ENCODE measurements at regions not wholly inside any gene's neighbourhood (a gene's known extent, or its start where the extent isn't known, plus 50 kb on each side); places are given as distances from the start of the nearest gene placed in this dataset.
"Not testable (repeated sequence)": the region's sequence is repeated elsewhere in the genome, so short reads cannot be mapped to it uniquely, and the experiment has no call there.

DNA sequence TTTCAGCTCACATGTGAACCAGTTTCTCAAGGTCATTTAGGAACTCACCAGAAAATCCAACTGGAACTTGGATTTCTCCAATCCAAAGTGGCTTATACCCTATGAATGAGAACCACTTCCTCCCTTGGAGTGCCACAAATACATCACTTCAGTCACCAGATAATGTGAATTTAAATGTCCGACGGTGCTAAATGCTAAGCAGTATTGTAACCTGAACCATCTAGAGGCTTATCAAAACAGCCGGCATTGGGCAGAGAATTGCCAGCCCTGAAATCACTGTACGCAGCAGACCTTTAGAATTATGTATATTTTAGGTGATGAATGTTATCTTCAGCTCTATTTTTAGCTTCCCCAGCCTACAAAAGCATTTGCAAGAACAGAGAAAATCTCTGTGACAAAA, 76.8 kb upstream of the COX20 start:
- no peak for DNase-seq (ENCODE audit: low read depth, low spot score)

DNA sequence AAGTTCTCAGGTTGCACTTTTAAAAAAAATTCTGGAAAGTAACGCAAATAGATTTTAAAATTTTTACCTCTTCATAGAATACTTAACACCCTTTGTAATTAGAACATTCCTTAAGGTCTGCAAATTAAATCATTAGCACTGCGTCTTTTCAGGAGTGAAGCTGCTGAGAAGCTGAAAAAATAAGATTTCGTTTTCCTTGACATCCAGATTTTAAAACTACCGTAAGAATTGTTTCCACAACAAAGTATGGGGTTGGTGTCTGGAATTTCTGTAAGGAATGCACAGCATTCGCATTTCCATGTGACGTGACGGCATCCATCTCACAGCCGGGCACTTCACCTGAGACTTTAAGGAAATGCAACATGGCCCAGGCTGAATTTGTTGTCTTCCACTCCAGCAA, 76.3 kb upstream of the COX20 start:
- DNase-seq (ENCODE audit: low read depth, low spot score) = no peak

- DNase-seq (ENCODE audit: low read depth, low spot score) = peak; percentile 34
These were observed 75.0 kb upstream of the COX20 start for GRCh38 chr1:244760471-244760870.

DNA sequence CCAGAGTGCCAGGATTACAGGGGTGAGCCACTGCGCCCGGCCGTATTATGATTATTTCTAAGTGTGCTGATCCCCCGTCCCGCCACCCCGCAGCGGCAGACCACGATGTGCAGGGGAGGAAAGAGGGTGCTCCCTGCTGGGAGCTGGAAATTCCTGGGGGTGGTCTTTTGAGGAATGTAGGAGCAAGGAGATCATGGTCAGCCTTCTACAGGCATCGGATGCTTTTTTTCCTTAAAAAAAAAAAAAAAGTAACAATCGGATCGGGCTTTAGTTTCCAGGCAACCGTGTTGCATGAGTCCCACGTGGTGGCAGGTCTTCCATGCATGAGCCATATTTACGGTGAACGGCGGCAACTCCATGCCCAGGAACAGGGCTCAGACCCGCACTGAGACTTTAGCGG, 74.2 kb upstream of the COX20 start:
- peak; percentile 65 for DNase-seq (ENCODE audit: low read depth, low spot score)

DNA sequence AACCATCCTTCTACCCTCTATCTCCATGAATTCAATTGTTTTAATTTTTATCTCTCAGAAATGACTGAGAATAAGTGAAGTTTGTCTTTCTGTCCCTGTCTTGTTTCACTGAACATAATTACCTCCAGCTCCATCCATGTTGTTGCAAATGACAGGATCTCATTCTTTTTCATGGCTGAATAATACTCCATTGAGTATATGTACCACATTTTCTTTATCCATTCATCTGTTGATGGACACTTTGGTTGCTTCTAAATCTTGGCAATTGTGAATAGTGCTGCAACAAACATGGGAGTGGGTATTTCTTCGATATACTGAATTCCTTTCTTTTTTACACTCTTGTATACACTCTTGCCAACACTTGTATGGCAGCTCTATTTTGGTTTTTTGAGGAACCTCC, 72.8 kb upstream of the COX20 start:
- no peak for DNase-seq (ENCODE audit: low read depth, low spot score)

DNA sequence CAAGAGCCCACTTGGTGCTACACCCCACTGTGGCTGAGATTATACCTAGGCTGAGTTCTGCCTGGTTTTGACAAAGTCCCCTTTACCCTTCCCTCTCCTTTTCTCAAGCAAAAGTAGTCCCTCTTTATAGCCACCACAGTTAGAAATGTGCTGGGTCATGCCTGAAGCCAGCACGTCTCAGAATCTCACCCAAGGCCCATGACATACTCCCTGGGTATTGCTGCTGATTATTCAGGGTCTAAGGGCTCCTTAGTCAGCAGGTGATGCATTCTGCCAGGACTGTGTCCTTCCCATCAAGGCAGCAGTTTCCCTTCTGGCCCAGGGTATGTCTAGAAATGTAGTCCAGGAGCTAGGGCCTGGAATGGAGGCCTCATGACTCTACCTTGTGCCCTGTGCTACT, 67.3 kb upstream of the COX20 start:
- DNase-seq (ENCODE audit: low read depth, low spot score) = no peak

DNA sequence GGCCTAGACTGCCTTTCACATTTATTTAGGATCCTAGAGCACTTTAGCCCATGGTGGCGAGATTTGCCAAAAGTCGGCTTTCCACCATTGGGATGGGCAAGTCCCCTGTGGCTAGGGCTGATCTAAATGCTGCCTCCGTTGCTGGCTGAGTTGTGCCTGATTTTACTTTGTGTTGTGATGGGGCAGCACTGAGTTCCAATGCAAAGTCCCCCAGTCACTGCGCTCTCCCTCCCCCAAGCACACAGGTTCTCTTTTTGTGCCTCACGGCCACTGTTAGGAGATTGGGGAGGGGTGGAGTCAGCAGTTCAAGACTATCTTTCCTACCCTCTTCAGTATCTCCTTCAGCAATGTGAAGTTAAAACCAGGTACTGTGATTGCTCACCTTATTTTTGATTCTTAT, 66.7 kb upstream of the COX20 start:
- DNase-seq (ENCODE audit: low read depth, low spot score) = peak; percentile 51

GRCh38 chr1:244770556-244770955, 64.9 kb upstream of the COX20 start:
- not testable (repeated sequence) for DNase-seq (ENCODE audit: low read depth, low spot score)

DNA sequence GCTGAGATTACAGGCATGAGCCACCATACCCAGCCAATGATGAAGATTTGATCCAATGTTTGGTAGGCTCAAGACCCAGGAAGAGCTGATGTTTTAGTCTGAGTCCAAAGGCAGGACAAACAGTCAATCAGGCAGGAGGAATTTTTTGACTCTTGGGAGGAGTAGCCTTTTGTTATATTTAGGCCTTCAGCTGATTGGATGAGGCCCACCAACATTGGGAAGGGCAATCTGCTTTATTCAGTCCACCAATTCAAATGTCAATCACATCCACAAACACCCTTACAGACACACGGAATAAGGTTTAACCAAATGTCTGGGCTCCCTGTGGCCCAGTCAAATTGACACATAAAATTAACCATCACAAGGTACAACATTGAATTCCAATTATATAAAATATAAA, 61.9 kb upstream of the COX20 start:
- no peak for DNase-seq (ENCODE audit: low read depth, low spot score)

DNA sequence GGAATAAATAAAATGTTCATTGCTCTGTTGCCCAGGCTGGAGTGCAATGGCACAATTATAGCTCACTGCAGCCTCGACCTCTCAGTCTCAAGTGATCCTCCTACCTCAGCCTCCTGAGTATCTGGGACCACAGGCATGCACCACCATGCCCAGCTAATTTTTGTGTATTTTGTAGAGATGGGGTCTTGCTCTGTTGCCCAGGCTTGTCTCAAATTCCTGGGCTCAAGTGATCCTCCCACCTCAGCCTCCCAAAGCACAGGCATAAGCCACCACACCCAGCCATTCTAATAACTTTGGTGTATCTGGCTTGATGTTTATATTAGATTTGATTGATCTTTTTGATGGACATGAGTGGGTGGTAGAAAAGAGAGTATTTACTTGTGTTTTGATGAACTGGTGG, 58.7 kb upstream of the COX20 start:
- not testable (repeated sequence) for DNase-seq (ENCODE audit: low read depth, low spot score)

GRCh38 chr1:244778344-244778743, 57.1 kb upstream of the COX20 start:
- DNase-seq (ENCODE audit: low read depth, low spot score) = no peak

- DNase-seq (ENCODE audit: low read depth, low spot score) = no peak
These were observed 56.0 kb upstream of the COX20 start for GRCh38 chr1:244779410-244779809.

- DNase-seq (ENCODE audit: low read depth, low spot score) = no peak
These were observed 55.1 kb upstream of the COX20 start for GRCh38 chr1:244780311-244780710.

DNA sequence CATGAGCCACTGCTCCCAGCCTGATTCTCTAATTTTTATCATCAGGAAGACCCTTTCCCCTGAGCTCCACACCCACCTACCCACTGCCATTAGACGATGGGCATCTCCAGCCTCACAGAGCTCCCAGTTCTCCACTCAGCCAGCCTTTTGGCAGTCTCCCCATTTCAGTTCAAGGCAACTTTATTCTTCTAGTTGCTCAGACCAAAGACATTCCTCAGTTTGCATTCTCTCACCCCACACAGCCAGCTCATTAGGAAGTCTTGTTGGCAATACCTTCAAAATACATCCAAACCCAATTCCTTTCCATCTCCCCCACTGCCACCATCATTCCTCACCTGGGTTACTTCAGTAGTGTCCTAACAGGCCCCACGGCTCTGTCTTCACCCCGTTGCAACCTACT, 53.4 kb upstream of the COX20 start:
- no peak for DNase-seq (ENCODE audit: low read depth, low spot score)

- no peak for DNase-seq (ENCODE audit: low read depth, low spot score)
These were observed 52.3 kb upstream of the COX20 start for GRCh38 chr1:244783138-244783537.
